PC-9 (cell line): ENCODE measurements at regions not wholly inside any gene's neighbourhood (a gene's known extent, or its start where the extent isn't known, plus 50 kb on each side); places are given as distances from the start of the nearest gene placed in this dataset.

Source experiments
- CTCF ChIP-seq: fragments of 200-600 bp; sonication (generic); conservative IDR thresholded peaks from 2 replicates; pipeline ENCODE4 v1.6.1; 2017; ENCODE audit warnings: mixed run types, antibody characterized with exemption, mild to moderate bottlenecking, moderate library complexity
- EZH2 ChIP-seq: fragments of 200-600 bp; sonication (generic); IDR thresholded peaks from 2 replicates; pipeline ENCODE4 v1.8.0; 2017; ENCODE audit warnings: antibody characterized with exemption, low read depth

- TF ChIP-seq EZH2 (no peak), CTCF (no peak)
These were observed 263.8 kb upstream of the C16orf82 start for GRCh38 chr16:26802965-26803364.
